Activated CD4-positive, alpha-beta T cell treated with anti-CD3 and anti-CD28 coated beads for 36 hours (primary cell): ENCODE measurements at regions not wholly inside any gene's neighbourhood (a gene's known extent, or its start where the extent isn't known, plus 50 kb on each side); places are given as distances from the start of the nearest gene placed in this dataset.

ENCODE experiments used
- ATAC-seq: fragments of 200-7000 bp; cut with Tn5 transposase; one replicate; pipeline ENCODE4 v1.10.0; 2021; ENCODE audit warnings: mild to moderate bottlenecking, moderate library complexity
- CTCF ChIA-PET: fragments of 350-600 bp; sonication (Branson Sonifier 250); formaldehyde crosslinking; loops from one replicate; lab custom pipeline; 2021; ENCODE audit warnings: antibody characterized with exemption; lab: Charles Lee
- POLR2A ChIA-PET: fragments of 350-600 bp; sonication (Branson Sonifier 250); formaldehyde crosslinking; loops from one replicate; lab custom pipeline; 2021; ENCODE audit warnings: antibody characterized with exemption, inconsistent platforms; lab: Charles Lee
- DNase-seq: peaks from one replicate; pipeline ENCODE4 v3.0.0-alpha.2; 2020
- H3K27ac Mint-ChIP-seq: one replicate; pipeline ENCODE4 v1.8.0; 2021; ENCODE audit warnings: mixed read lengths
- H3K27me3 Mint-ChIP-seq: one replicate; pipeline ENCODE4 v1.8.0; 2021; ENCODE audit warnings: mixed read lengths
- H3K36me3 Mint-ChIP-seq: one replicate; pipeline ENCODE4 v1.8.0; 2021; ENCODE audit warnings: low read depth, mixed read lengths
- H3K4me1 Mint-ChIP-seq: one replicate; pipeline ENCODE4 v1.8.0; 2021; ENCODE audit warnings: mixed read lengths
- H3K4me3 Mint-ChIP-seq: one replicate; pipeline ENCODE4 v1.8.0; 2021; ENCODE audit warnings: mild to moderate bottlenecking, moderate library complexity, mixed read lengths
- H3K9me3 Mint-ChIP-seq: one replicate; pipeline ENCODE4 v1.8.0; 2021; ENCODE audit warnings: low read depth, mixed read lengths
- intact Hi-C, 2 experiments: fragments of 100-400 bp; cut with DNase I in 1 of 2; cut with micrococcal nuclease in 1 of 2; formaldehyde crosslinking; loops; one replicate each; pipeline versions ENCODE4 v1.14.2 to v1.15.1; 2022 to 2024; cut with DNase I, micrococcal nuclease

- Mint-ChIP-seq H3K36me3 (no peaks in the 10 kb centered on the region), H3K27ac (no peak overlapping the region), H3K27me3 (no peaks in the 10 kb centered on the region), H3K9me3 (peaks cover 26% of the 10 kb centered on the region), H3K4me1 (no peaks in the 10 kb centered on the region), H3K4me3 (no peak overlapping the region)
- ChIA-PET CTCF (no interaction called here), POLR2A (no interaction called here)
- intact Hi-C loops: no loop called here
- ATAC-seq (no peak), DNase-seq (no peak)
Observed at GRCh38 chr5:8500426-8500825, 631.5 kb downstream of the MTRR start.

GRCh38 chr5:8505196-8505595, 636.2 kb downstream of the MTRR start:
- intact Hi-C loops: no loop called here
- no peaks in the 10 kb centered on the region for H3K27me3 Mint-ChIP-seq
- ATAC-seq (no peak), DNase-seq (no peak)
- no peaks in the 10 kb centered on the region for H3K9me3 Mint-ChIP-seq
- H3K4me3 Mint-ChIP-seq: no peak overlapping the region
- no peaks in the 10 kb centered on the region for H3K4me1 Mint-ChIP-seq
- CTCF ChIA-PET: no interaction called here
- POLR2A ChIA-PET: no interaction called here
- H3K36me3 Mint-ChIP-seq: no peaks in the 10 kb centered on the region
- H3K27ac Mint-ChIP-seq: no peak overlapping the region

GRCh38 chr5:8508231-8508630, 639.3 kb downstream of the MTRR start:
- no peaks in the 10 kb centered on the region for H3K9me3 Mint-ChIP-seq
- POLR2A ChIA-PET: no interaction called here
- ATAC-seq: no peak

DNA sequence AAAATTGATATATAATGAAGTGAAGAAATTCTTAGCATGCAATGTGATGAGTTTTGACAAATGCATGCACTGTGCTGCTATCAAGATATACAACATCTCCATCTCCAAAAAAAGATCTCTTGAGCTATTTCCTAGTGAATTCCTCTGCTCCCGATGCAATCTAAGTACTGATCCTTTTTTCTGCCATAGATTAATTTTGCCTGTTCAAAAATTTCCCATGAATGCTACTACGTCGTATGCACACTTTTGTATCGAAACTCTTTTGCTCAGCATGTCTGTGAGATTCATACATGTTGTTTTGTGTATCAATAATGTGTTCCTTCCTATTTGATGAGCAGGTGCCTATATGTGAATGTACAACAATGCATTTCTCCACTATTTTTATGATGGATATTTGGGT, 647.4 kb downstream of the MTRR start:
- peaks cover 2% of the 10 kb centered on the region for H3K27me3 Mint-ChIP-seq
- ATAC-seq: no peak
- POLR2A ChIA-PET: no interaction called here
- DNase-seq: no peak
- H3K9me3 Mint-ChIP-seq: peaks cover 5% of the 10 kb centered on the region
- no peak overlapping the region for H3K4me3 Mint-ChIP-seq
- intact Hi-C loops: no loop called here
- H3K27ac Mint-ChIP-seq: no peak overlapping the region
- CTCF ChIA-PET: no interaction called here
- H3K4me1 Mint-ChIP-seq: no peaks in the 10 kb centered on the region
- no peaks in the 10 kb centered on the region for H3K36me3 Mint-ChIP-seq

More at GRCh38 chr5:8508231-8508630, 639.3 kb downstream of the MTRR start:
- Mint-ChIP-seq H3K4me3 (no peak overlapping the region), H3K27me3 (no peaks in the 10 kb centered on the region), H3K4me1 (no peaks in the 10 kb centered on the region), H3K36me3 (no peaks in the 10 kb centered on the region), H3K27ac (no peak overlapping the region)
- no peak for DNase-seq
- CTCF ChIA-PET: no interaction called here
- intact Hi-C loops: no loop called here

- Mint-ChIP-seq H3K4me1 (no peaks in the 10 kb centered on the region), H3K27me3 (peaks cover 2% of the 10 kb centered on the region), H3K36me3 (no peaks in the 10 kb centered on the region), H3K27ac (no peak overlapping the region), H3K4me3 (no peak overlapping the region), H3K9me3 (peaks cover 5% of the 10 kb centered on the region)
- ChIA-PET POLR2A (no interaction called here), CTCF (interaction anchor here (0.6 kb wide), 1 partner anchor 155 kb away, joined by 3 read pairs; no protein-coding TSS in a partner anchor)
- intact Hi-C loops: no loop called here
- no peak for ATAC-seq
- no peak for DNase-seq
Observed at GRCh38 chr5:8517456-8517855, 648.5 kb downstream of the MTRR start.

GRCh38 chr5:8520917-8521316, 652.0 kb downstream of the MTRR start:
- peaks cover 2% of the 10 kb centered on the region for H3K27me3 Mint-ChIP-seq
- H3K36me3 Mint-ChIP-seq: no peaks in the 10 kb centered on the region
- intact Hi-C loops: no loop called here
- no peaks in the 10 kb centered on the region for H3K4me1 Mint-ChIP-seq
- ATAC-seq (no peak), DNase-seq (no peak)
- ChIA-PET CTCF (interaction anchor here (1.0 kb wide), 1 partner anchor 45 kb away, joined by 3 read pairs; no protein-coding TSS in a partner anchor), POLR2A (no interaction called here)
- H3K27ac Mint-ChIP-seq: no peak overlapping the region
- H3K4me3 Mint-ChIP-seq: no peak overlapping the region
- no peaks in the 10 kb centered on the region for H3K9me3 Mint-ChIP-seq

DNA sequence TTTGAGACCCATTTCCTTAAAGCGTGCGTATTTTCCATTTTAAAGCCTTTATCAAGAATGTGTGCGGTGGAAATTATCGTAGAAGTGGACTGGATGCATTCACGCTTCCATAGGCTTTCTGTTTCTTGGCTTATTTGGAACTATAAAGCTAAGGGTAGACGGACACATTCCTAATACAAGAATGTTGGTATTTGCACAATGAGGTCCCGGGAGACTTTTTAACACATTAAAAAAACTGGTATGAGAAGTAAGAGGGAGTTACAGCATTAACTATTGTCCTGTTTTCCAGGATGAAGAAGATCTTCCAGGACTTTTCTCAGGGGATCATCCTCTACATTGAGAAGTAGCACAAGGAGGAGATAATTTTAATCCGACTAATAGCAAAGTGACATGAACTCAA, 653.0 kb downstream of the MTRR start:
- no peaks in the 10 kb centered on the region for H3K4me1 Mint-ChIP-seq
- no peaks in the 10 kb centered on the region for H3K36me3 Mint-ChIP-seq
- no peak overlapping the region for H3K27ac Mint-ChIP-seq
- DNase-seq (no peak), ATAC-seq (no peak)
- H3K9me3 Mint-ChIP-seq: no peaks in the 10 kb centered on the region
- intact Hi-C loops: no loop called here
- no peak overlapping the region for H3K4me3 Mint-ChIP-seq
- ChIA-PET POLR2A (interaction anchor here (0.6 kb wide), 1 partner anchor 733 kb away, joined by 3 read pairs; no protein-coding TSS in a partner anchor), CTCF (no interaction called here)
- peaks cover 2% of the 10 kb centered on the region for H3K27me3 Mint-ChIP-seq

DNA sequence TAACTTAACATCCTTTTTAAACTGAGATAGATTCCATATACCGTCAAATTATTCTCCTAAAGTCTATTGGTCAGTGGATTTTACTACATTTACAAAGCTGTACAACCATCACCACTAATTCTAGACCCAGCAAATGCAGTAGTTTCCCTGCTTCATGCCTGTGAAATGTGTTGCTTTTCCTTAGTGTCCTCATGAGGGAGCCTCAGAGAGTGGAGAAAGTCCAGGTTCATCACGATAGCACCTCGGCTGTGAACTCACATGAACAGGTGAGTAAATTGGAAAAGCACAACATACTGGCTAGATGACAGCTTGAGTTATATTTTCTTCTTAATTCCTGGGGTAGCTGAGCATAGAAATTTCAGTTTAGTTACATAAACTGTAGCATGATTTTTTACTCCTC, 653.7 kb downstream of the MTRR start:
- DNase-seq (no peak), ATAC-seq (no peak)
- Mint-ChIP-seq H3K36me3 (no peaks in the 10 kb centered on the region), H3K4me1 (no peaks in the 10 kb centered on the region), H3K27me3 (peaks cover 2% of the 10 kb centered on the region), H3K27ac (no peak overlapping the region), H3K4me3 (no peak overlapping the region), H3K9me3 (no peaks in the 10 kb centered on the region)
- intact Hi-C loops: no loop called here
- CTCF ChIA-PET: no interaction called here
- POLR2A ChIA-PET: interaction anchor here (0.6 kb wide), 1 partner anchor 733 kb away, joined by 3 read pairs; no protein-coding TSS in a partner anchor

- Mint-ChIP-seq H3K27me3 (peaks cover 2% of the 10 kb centered on the region), H3K36me3 (no peaks in the 10 kb centered on the region), H3K4me1 (no peaks in the 10 kb centered on the region), H3K4me3 (no peak overlapping the region), H3K9me3 (no peaks in the 10 kb centered on the region), H3K27ac (no peak overlapping the region)
- DNase-seq (no peak), ATAC-seq (no peak)
- CTCF ChIA-PET: no interaction called here
- intact Hi-C loops: no loop called here
- POLR2A ChIA-PET: no interaction called here
Observed at GRCh38 chr5:8523501-8523900, 654.6 kb downstream of the MTRR start.

- Mint-ChIP-seq H3K27ac (no peak overlapping the region), H3K4me3 (no peak overlapping the region), H3K36me3 (no peaks in the 10 kb centered on the region), H3K4me1 (no peaks in the 10 kb centered on the region), H3K27me3 (no peaks in the 10 kb centered on the region), H3K9me3 (no peaks in the 10 kb centered on the region)
- CTCF ChIA-PET: no interaction called here
- POLR2A ChIA-PET: no interaction called here
- ATAC-seq (no peak), DNase-seq (no peak)
- intact Hi-C loops: no loop called here
Observed at GRCh38 chr5:8525819-8526218, 656.9 kb downstream of the MTRR start.

DNA sequence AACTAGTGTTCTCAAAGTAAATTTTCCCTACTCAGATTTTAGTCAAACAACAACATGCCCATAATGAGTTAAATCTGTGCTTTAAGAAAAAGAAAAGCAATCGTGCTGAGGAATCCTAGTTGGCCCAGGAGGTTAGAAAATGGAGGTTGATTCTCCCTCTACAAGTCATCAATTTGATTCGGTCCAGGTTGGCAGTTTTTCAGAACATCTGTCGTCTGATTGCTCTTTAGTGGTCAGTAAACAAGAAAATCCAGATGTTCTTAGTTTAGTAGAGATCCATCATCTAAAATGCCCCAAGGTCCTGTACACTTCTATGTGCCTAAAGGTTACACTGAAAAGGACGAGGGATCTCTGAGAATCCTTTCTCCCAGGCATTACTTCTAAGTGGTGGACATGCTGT, 659.2 kb downstream of the MTRR start:
- no peak overlapping the region for H3K27ac Mint-ChIP-seq
- POLR2A ChIA-PET: no interaction called here
- H3K4me1 Mint-ChIP-seq: no peaks in the 10 kb centered on the region
- H3K27me3 Mint-ChIP-seq: no peaks in the 10 kb centered on the region
- H3K4me3 Mint-ChIP-seq: no peak overlapping the region
- H3K36me3 Mint-ChIP-seq: no peaks in the 10 kb centered on the region
- DNase-seq: no peak
- ATAC-seq: no peak
- CTCF ChIA-PET: no interaction called here
- no peaks in the 10 kb centered on the region for H3K9me3 Mint-ChIP-seq
- intact Hi-C loops: no loop called here

GRCh38 chr5:8538821-8539220, 669.9 kb downstream of the MTRR start:
- no peak for DNase-seq
- no peaks in the 10 kb centered on the region for H3K27me3 Mint-ChIP-seq
- H3K36me3 Mint-ChIP-seq: no peaks in the 10 kb centered on the region
- no peak for ATAC-seq
- POLR2A ChIA-PET: no interaction called here
- CTCF ChIA-PET: no interaction called here
- H3K4me1 Mint-ChIP-seq: no peaks in the 10 kb centered on the region
- no peak overlapping the region for H3K4me3 Mint-ChIP-seq
- peaks cover 2% of the 10 kb centered on the region for H3K9me3 Mint-ChIP-seq
- intact Hi-C loops: no loop called here
- H3K27ac Mint-ChIP-seq: no peak overlapping the region

- ATAC-seq: no peak
- Mint-ChIP-seq H3K4me1 (no peaks in the 10 kb centered on the region), H3K27me3 (no peaks in the 10 kb centered on the region)
Observed at GRCh38 chr5:8540317-8540716, 671.4 kb downstream of the MTRR start.

More at GRCh38 chr5:8540317-8540716, 671.4 kb downstream of the MTRR start:
- POLR2A ChIA-PET: no interaction called here
- no peak for DNase-seq
- Mint-ChIP-seq H3K27ac (no peak overlapping the region), H3K4me3 (no peak overlapping the region), H3K36me3 (no peaks in the 10 kb centered on the region), H3K9me3 (no peaks in the 10 kb centered on the region)
- intact Hi-C loops: no loop called here
- CTCF ChIA-PET: no interaction called here
